Liver (tissue), 3 donors: ENCODE measurements at regions not wholly inside any gene's neighbourhood (a gene's known extent, or its start where the extent isn't known, plus 50 kb on each side); places are given as distances from the start of the nearest gene placed in this dataset.

Source experiments
- ATF3 ChIP-seq: IDR thresholded peaks from 2 replicates; pipeline ENCODE4 v1.6.1; 2016; ENCODE audit warnings: antibody characterized with exemption
- CTCF ChIP-seq: fragments of 150-350 bp; IDR thresholded peaks from 2 replicates; pipeline ENCODE4 v1.5.1; 2017; ENCODE audit warnings: improper control_type of control experiment, low read depth, low read length; ENCODE audit not compliant: missing input control
- GABPA ChIP-seq, 2 donors: IDR thresholded peaks in 1 of 2; conservative IDR thresholded peaks in 1 of 2; 2 replicates each; pipeline ENCODE4 v1.6.1; 2016; ENCODE audit warnings: antibody characterized with exemption in 2 of 2, mild to moderate bottlenecking in 1 of 2, moderate library complexity in 1 of 2
- SP1 ChIP-seq: IDR thresholded peaks from 2 replicates; pipeline ENCODE4 v1.6.1; 2018; ENCODE audit warnings: antibody characterized with exemption, mild to moderate bottlenecking
- TAF1 ChIP-seq: conservative IDR thresholded peaks from 2 replicates; pipeline ENCODE4 v1.6.1; 2016; ENCODE audit warnings: antibody characterized with exemption, mild to moderate bottlenecking
- TF ChIP-seq, protein P1 (sequence below): IDR thresholded peaks from 2 replicates; pipeline ENCODE4 v1.6.1; 2016; ENCODE audit warnings: antibody characterized with exemption
- donor health status: healthy.
- donor health status: healthy.

GRCh38 chrY:8151561-8151960 lies 1185.7 kb upstream of the TSPY4 start:
- TF ChIP-seq CTCF (no peak), SP1 (no peak), GABPA (IDR thresholded peaks at IDR 0.05 in 1 of 2, conservative IDR thresholded peaks at IDR 0.05 in 1 of 2) (no peak), TAF1 (no peak), ATF3 (no peak)
- TF ChIP-seq, protein P1, sequence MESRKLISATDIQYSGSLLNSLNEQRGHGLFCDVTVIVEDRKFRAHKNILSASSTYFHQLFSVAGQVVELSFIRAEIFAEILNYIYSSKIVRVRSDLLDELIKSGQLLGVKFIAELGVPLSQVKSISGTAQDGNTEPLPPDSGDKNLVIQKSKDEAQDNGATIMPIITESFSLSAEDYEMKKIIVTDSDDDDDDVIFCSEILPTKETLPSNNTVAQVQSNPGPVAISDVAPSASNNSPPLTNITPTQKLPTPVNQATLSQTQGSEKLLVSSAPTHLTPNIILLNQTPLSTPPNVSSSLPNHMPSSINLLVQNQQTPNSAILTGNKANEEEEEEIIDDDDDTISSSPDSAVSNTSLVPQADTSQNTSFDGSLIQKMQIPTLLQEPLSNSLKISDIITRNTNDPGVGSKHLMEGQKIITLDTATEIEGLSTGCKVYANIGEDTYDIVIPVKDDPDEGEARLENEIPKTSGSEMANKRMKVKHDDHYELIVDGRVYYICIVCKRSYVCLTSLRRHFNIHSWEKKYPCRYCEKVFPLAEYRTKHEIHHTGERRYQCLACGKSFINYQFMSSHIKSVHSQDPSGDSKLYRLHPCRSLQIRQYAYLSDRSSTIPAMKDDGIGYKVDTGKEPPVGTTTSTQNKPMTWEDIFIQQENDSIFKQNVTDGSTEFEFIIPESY: no peak
